GM19238 (cell line): ENCODE measurements at regions not wholly inside any gene's neighbourhood (a gene's known extent, or its start where the extent isn't known, plus 50 kb on each side); places are given as distances from the start of the nearest gene placed in this dataset.
"Not testable (repeated sequence)": the region's sequence is repeated elsewhere in the genome, so short reads cannot be mapped to it uniquely, and the experiment has no call there.

Experiments used
- DNase-seq: peaks from one replicate; pipeline ENCODE4 v3.0.0; 2011; ENCODE audit warnings: low spot score; ENCODE audit not compliant: insufficient read length

- no peak for DNase-seq
Observed at GRCh38 chr2:147425437-147426029, 419.3 kb upstream of the ACVR2A start.

GRCh38 chr2:147424766-147425165, 420.1 kb upstream of the ACVR2A start:
- DNase-seq = no peak

GRCh38 chr2:147420947-147421675, 423.7 kb upstream of the ACVR2A start:
- DNase-seq = no peak

GRCh38 chr2:147420517-147420916, 424.3 kb upstream of the ACVR2A start:
- no peak for DNase-seq

GRCh38 chr2:147416099-147416498, 428.7 kb upstream of the ACVR2A start:
- no peak for DNase-seq

GRCh38 chr2:147414656-147415055, 430.2 kb upstream of the ACVR2A start:
- DNase-seq = not testable (repeated sequence)

- no peak for DNase-seq
Observed at GRCh38 chr2:147408357-147408756, 436.5 kb upstream of the ACVR2A start.

GRCh38 chr2:147405651-147406050, 439.2 kb upstream of the ACVR2A start:
- DNase-seq = no peak

- DNase-seq = no peak
Observed at GRCh38 chr2:147398996-147399395, 445.8 kb upstream of the ACVR2A start.

- no peak for DNase-seq
Observed at GRCh38 chr2:147398301-147398700, 446.5 kb upstream of the ACVR2A start.

GRCh38 chr2:147396890-147397289, 447.9 kb upstream of the ACVR2A start:
- DNase-seq = no peak

GRCh38 chr2:147394179-147394790, 450.5 kb upstream of the ACVR2A start:
- DNase-seq = no peak

GRCh38 chr2:147392180-147392579, 452.6 kb upstream of the ACVR2A start:
- DNase-seq = no peak

GRCh38 chr2:147390475-147390874, 454.4 kb upstream of the ACVR2A start:
- no peak for DNase-seq

- DNase-seq = no peak
Observed at GRCh38 chr2:147389218-147389617, 455.6 kb upstream of the ACVR2A start.

GRCh38 chr2:147388217-147388616, 456.6 kb upstream of the ACVR2A start:
- no peak for DNase-seq

GRCh38 chr2:147386284-147386683, 458.5 kb upstream of the ACVR2A start:
- DNase-seq = no peak

- DNase-seq = no peak
Observed at GRCh38 chr2:147385600-147385999, 459.2 kb upstream of the ACVR2A start.

GRCh38 chr2:147384659-147385058, 460.2 kb upstream of the ACVR2A start:
- DNase-seq = no peak

- DNase-seq = no peak
Observed at GRCh38 chr2:147382322-147382948, 462.4 kb upstream of the ACVR2A start.

GRCh38 chr2:147378403-147378802, 466.4 kb upstream of the ACVR2A start:
- no peak for DNase-seq

GRCh38 chr2:147375073-147375472, 469.8 kb upstream of the ACVR2A start:
- DNase-seq = no peak
